ENCODE measurements at regions not wholly inside any gene's neighbourhood (a gene's known extent, or its start where the extent isn't known, plus 50 kb on each side); places are given as distances from the start of the nearest gene placed in this dataset.

DNA sequence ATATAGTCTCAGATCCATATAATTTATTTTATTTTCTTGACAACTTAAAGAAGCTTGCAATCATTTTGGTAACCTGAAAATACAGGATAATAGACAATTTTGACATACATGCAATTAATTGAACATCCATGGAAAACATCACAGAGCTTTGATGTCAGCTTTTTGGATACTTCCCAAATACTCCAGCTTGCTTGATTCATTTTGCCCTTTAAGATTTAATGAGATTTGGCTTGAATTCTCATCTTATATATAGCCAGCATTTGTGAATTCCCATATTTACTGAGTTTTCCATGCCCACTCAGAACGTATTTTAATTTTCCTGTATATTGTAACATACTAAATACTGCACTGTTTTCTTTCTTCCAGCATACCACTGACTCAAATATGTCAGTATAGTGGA lies 803.0 kb upstream of the MGAT4C start:
- TF ChIP-seq, protein P1, sequence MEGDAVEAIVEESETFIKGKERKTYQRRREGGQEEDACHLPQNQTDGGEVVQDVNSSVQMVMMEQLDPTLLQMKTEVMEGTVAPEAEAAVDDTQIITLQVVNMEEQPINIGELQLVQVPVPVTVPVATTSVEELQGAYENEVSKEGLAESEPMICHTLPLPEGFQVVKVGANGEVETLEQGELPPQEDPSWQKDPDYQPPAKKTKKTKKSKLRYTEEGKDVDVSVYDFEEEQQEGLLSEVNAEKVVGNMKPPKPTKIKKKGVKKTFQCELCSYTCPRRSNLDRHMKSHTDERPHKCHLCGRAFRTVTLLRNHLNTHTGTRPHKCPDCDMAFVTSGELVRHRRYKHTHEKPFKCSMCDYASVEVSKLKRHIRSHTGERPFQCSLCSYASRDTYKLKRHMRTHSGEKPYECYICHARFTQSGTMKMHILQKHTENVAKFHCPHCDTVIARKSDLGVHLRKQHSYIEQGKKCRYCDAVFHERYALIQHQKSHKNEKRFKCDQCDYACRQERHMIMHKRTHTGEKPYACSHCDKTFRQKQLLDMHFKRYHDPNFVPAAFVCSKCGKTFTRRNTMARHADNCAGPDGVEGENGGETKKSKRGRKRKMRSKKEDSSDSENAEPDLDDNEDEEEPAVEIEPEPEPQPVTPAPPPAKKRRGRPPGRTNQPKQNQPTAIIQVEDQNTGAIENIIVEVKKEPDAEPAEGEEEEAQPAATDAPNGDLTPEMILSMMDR (IDR thresholded peaks at IDR 0.05; ENCODE audit: control extremely low read depth, extremely low read depth, low read depth, missing control alignments), result no peak
- no peak for DNase-seq (ENCODE audit: extremely low spot score)
- ChIA-PET POLR2A (no interaction called here), CTCF (no interaction called here)

DNA sequence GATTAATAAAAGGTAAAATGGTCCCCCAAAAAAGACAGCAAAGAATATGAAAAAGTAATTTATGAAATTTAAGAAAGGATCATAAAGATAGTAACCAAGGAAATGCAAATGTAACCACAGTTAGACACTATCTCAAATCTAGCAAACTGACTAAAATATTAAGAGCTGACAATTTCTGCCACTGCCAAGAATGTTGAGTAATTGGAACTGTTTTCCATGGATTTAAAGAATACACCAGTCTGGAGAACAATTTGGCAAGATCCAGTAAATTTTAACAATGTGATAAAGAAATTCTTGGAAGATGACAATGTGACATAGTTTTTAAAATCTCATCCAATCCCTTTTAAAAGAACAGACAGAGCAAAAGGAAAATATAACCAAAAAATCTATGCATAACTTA lies 798.0 kb upstream of the MGAT4C start:
- TF ChIP-seq, protein P1 (IDR thresholded peaks at IDR 0.05; ENCODE audit: control extremely low read depth, extremely low read depth, low read depth, missing control alignments), result no peak
- ChIA-PET POLR2A (no interaction called here), CTCF (interaction anchor here (1.2 kb wide), 1 partner anchor 12 kb away, joined by 3 read pairs; no protein-coding TSS in a partner anchor)
- DNase-seq (ENCODE audit: extremely low spot score), result no peak

DNA sequence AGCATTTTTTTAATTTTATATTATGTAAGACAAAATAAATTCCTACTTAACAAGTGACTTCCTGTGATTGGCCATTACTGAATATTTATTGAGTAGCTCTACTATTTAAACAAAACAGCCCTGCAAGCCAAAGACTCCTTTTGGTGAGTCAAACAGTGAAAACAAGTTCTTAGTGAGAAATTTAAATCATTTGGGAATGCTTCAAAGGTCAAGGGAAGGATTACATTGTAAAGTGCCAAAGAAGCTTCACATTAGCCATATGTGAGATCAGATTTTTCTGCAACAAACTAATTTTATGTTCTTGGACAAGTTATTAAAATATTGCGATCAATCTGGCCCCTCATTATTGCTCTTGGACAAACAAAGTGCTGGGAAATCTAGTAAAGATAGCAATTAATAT lies 795.4 kb upstream of the MGAT4C start:
- POLR2A ChIA-PET, result no interaction called here
- CTCF ChIA-PET, result no interaction called here
- TF ChIP-seq, protein P1 (IDR thresholded peaks at IDR 0.05; ENCODE audit: control extremely low read depth, extremely low read depth, low read depth, missing control alignments), result no peak
- no peak for DNase-seq (ENCODE audit: extremely low spot score)

DNA sequence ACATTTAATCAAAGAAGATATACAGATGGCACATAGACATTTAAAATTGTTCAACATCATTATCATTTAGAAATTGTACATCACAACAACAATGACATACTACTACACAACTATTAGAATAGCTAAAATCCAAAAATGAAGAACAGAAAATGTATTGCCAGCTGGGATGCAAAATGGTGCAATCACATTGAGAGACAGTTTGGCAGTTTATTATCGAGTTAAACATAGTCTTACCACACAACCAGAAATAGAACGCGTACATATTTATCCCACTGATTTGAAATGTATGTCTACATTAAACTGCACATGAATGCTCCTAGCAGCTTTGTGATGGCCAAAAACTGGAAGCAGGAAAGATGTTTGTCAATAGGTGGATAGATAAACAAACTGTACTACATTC lies 791.5 kb upstream of the MGAT4C start:
- POLR2A ChIA-PET, result no interaction called here
- CTCF ChIA-PET, result no interaction called here
- TF ChIP-seq, protein P1 (IDR thresholded peaks at IDR 0.05; ENCODE audit: control extremely low read depth, extremely low read depth, low read depth, missing control alignments), result no peak
- DNase-seq (ENCODE audit: extremely low spot score), result no peak

DNA sequence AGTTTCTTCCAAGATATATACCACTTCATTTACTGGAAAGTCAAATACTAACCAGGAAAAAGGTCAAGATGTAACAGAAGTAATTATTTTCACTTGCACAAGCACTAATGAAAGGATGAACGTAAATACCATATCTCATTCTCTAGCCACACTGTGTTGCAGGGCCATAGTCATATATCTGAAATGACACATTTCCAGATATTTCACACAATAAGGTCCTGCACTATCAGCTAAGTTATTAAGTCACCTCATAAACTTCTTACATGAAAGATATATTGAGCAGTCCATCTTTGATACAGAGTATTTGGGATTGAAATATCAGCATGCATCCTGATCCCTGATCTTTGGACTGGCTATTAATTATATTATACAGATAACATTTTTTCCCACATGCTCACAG lies 783.3 kb upstream of the MGAT4C start:
- TF ChIP-seq, protein P1 (IDR thresholded peaks at IDR 0.05; ENCODE audit: control extremely low read depth, extremely low read depth, low read depth, missing control alignments), result no peak
- CTCF ChIA-PET, result interaction anchor here (1.4 kb wide), 1 partner anchor 10 kb away, joined by 3 read pairs; no protein-coding TSS in a partner anchor
- POLR2A ChIA-PET, result no interaction called here
- no peak for DNase-seq (ENCODE audit: extremely low spot score)

DNA sequence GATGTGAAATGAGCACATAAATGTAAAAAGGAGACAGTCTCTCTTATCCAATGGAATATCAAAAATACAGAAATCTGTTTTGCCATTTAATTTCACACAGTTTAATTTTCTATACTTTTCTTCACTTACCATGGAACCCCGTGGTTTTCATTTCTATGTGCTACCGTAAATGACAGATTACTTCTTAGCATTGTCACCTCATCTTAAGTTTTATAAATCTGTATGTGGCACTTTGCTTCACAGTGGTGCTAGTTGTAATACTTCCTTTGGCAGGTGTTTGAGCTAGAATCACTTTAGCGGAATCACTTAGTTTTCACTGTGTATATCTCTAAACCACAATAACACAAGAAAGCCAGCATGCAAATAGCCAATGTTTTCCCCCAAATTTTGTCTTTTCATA lies 781.9 kb upstream of the MGAT4C start:
- no peak for DNase-seq (ENCODE audit: extremely low spot score)
- POLR2A ChIA-PET, result no interaction called here
- TF ChIP-seq, protein P1 (IDR thresholded peaks at IDR 0.05; ENCODE audit: control extremely low read depth, extremely low read depth, low read depth, missing control alignments), result no peak
- CTCF ChIA-PET, result no interaction called here

DNA sequence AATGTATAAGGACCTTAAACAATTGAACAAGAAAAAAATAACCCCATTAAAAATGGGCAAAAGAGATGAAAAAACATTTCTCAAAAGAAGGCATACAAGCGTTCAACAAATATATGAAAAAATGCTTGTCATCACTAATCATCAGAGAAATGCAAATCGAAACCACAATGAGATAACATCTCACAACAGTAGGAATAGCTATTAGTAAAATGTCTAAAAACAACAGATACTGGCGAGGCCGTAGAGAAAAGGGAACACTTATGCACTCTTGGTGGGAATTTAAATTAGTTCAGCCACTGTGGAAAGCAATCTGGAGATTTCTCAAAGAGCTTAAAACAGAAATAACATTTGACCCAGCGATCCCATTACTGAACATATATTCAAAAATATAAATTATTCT lies 769.8 kb upstream of the MGAT4C start:
- DNase-seq (ENCODE audit: extremely low spot score), result no peak
- ChIA-PET POLR2A (no interaction called here), CTCF (no interaction called here)
- TF ChIP-seq, protein P1 (IDR thresholded peaks at IDR 0.05; ENCODE audit: control extremely low read depth, extremely low read depth, low read depth, missing control alignments), result no peak
